HG02763 (cell line): ENCODE measurements at regions not wholly inside any gene's neighbourhood (a gene's known extent, or its start where the extent isn't known, plus 50 kb on each side); places are given as distances from the start of the nearest gene placed in this dataset.

ENCODE experiments used
- ATAC-seq: cut with Tn5 transposase; IDR thresholded peaks from one replicate; pipeline ENCODE4 v1.9.1; 2021; ENCODE audit warnings: mild to moderate bottlenecking, moderate library complexity; ENCODE audit not compliant: unreplicated experiment

DNA sequence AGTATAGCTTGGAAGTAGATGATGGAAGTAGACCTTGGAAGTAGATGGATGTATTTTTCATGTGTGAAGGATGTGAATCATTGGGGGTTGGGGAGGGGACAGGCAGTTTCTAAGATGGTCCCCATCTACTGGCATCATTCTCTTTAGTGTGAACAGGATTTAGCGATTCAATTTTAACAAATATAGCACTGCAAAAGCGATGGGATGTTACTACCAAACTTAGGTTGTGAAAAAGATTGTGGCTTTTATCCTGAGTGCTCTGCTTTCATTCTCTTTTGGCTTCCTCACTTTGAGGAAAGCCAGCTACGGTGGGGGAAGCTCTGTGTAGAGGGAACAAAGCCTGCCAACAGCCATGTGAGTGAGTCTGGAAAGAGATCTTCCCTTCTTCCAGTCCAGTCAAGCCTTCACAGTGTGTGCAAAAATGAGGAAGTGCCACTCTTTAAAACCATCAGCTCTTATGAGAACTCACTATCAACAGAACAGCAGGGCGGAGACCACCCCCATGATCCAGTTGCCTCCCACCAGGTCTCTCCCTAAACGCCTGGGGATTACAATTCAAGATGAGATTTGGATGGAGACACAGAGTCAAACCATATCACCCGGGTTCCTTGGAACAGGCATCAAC is 441.4 kb downstream of the SH3GL2 start:
- ATAC-seq: no peak

DNA sequence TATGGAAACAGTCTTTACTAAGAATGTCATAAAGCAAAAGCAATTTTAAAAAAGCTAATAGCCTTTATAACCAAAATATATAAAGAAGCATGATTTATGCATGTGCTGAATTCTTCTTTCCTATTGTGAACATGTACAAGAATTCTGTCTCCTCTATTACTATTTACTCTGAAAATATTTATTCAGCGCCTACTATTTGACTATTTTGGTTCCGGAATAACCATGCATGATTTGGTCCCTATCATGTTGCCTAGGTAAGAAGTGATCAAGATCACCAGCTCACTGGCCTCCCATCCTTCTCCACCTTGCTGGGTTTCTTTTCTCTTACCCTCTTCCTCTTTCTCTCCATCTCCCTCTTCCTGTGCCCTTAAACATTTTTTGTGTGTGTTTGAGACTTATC is 443.8 kb downstream of the SH3GL2 start:
- no peak for ATAC-seq

DNA sequence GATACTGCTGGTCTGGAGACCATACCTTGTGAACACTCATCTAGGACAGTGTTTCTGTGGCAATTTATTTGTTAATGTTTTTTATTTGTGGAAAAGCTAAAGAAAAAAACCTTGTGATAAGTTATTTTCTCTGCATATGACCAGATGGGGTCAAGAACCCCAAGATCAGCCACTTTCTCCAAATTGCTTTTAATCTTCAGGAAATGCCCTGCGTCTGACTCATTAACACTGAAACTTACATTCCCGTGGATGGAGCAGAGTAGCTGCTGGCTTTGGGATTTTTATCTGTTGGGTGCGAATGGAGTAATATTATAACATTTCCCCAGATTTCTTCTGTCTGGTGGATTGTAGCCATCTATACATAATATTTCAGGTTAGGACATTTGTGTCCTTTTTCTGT is 444.5 kb downstream of the SH3GL2 start:
- ATAC-seq: no peak

DNA sequence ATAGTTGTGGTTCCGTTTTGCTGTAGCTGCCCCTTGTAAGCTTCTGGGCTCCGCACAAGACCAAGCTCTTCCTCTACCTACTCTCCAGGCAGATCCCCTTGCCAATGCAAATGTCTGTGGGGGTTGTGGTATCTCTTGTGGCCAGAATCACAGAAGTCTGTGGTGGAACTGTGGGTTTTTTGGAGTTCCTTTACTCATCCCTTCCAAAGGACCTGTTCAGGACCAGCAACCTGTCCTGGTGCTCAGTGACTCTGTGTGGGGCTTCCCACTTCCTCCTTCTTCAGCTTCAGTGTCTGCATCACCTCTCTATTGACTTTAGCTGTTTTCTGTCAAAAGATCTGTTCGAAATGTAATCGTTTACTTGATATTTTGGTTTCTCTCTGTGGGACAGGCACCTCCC is 441.3 kb upstream of the ADAMTSL1 start:
- no peak for ATAC-seq

DNA sequence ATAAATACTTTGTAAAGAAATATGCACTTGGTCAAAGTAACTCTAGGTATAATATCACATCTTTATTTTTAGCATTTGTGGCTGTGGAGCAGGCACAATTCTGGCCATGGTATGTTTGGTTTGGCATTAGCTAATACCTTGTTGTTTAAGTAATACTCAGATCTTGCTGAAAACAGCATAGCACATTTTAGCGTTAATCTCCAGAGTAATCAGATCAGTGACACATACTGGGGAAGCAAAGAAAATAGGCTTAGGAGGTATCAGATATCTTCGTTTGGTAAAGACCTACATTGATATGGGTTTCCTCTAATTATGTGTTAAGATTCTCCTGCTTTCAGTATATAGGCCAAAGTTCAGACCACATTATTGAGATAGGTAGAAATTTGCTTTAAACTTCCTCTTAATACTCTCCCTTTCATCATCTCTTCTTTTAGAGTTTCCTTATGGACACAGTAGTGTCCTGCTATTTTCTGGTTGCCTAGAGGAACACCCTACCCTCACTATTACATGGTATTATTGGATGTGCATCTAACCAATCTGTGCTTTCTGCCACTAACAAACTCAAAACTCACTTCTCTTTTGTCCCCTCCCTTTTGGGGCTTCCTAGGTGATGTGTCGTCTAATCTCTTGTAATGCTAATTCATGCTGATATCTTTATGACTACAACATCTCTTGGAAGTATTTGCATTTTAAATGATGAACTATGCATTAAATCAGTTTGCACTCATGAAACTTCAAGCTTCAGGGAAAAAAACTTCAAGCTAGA is 437.3 kb upstream of the ADAMTSL1 start:
- ATAC-seq: no peak

DNA sequence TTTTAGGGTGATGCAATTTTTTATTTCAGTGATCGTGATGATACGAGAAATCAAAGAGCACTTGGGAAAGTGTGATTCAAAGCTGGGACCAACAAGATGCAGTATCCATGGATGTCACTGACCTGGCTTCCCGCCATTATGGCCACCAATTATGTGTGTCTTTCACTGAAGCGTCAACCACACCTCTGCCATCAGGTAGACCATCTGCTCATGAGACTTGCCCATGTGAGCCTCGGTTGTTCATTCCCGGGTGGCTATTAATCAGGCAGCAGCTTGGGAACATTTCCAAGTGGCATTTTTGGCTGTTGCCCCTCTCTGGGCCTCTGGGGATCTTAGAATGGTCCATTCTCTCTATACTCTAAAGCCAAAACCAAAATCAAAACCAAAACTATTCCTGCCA is 436.0 kb upstream of the ADAMTSL1 start:
- no peak for ATAC-seq

DNA sequence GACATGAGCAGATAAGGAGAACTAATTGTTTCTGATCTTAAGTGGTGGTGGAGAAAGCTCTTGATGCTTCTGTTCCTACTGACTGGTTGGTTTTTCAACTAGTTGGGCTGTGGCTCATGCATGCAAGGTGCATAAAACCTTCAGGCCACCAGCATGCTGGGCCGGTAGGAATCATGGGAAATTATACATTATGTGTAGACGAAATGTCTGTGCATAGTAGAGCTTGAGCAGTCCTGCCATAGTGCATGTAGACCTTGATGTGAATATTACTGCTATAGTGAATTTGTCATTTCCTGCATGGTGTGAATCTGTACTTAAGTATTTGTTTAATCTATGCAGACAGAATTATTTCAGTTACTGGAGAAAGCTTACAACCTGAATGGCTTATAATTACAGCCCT is 433.6 kb upstream of the ADAMTSL1 start:
- ATAC-seq: no peak

DNA sequence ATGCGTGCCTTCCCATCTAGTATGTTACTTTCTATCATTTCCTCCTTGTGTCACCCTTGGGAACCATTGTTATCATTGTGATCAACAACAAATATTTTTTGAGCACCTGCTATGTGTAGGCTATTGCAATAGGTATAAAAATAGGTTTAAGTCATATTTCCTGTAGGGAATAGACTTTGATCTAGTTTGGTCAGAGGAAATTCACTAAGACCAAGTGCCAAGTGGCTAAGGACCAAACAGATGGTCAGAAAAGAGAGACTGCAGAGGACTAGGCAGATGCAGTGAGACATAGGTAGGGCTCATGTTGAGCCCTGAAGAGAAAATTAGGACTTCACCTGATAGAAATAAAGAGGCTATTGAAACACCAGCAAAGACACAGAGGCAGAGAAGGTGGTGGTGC is 430.0 kb upstream of the ADAMTSL1 start:
- no peak for ATAC-seq

DNA sequence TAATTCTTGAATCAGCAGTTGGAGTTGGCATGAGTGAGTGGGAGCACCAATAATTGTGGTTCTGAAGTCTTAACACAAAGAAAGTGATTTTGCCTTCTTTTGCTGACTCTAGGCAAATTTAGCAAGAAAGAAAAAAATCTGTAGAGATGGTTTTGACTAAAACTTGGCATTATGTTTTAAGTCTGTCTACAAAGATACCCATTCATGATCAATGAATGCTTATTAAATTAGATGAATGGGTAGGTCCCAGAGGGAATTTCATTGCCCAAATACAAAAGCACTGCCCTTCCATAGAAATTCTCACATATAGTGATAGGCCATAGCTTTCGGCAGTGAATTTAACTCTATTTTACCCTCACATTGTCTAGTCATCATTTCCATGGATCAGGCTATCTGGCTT is 428.6 kb upstream of the ADAMTSL1 start:
- no peak for ATAC-seq

DNA sequence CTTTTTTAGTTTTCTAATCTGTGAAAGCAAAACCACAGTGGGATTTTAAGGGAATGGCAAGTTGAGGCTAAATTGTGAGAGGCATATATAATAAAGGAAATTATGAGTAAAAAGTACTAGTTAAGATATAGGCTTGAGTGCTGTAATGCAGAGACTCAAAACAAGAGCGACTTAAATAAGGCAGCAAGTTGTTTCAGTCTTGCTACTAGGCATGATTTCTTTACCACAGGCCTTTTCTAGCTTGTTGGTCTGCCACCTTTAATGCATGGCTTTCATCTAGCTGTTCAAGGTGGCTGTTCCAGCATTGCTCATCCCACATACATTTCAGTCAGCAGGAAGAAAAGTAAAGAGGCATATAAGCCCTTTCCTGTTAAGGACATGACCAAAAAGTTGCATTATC is 427.9 kb upstream of the ADAMTSL1 start:
- ATAC-seq: no peak

DNA sequence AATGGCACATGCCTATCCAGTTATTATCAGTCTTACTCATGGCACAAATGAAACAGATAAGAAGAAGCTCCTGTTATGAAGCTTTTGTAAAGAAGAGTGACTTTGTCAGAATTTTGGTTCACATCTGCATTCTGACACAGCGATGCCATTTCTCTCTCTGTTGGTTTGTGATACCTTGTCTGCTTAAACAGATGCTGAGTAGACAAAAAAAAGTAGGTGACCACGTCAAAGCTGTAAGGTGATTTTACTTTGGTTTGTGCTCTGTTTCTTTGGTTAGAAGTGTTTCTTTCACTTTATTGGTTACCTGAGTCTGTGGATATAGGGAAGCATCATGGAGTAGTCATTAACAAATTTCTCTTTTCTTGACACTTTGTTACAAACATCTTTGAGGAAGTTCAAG is 422.3 kb upstream of the ADAMTSL1 start:
- ATAC-seq: no peak

DNA sequence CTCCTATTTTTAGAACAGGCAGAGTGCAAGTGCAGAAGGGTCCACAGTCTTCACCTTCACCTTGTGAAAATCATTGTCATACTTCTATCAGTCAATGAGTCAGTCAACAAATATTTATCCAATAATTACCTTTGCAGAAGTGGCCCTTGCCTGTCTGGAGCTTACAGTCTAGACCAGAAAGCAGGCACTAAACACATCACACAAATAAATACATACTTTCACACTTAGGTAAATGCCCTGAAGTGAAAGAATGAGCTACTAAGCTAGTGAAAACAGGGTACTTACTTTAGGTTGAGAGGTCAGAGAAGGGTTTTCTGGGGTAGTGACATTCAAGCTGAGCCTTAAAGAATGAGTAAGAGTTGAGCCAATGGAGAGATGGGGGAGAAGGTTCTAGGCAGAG is 421.9 kb upstream of the ADAMTSL1 start:
- ATAC-seq: no peak

DNA sequence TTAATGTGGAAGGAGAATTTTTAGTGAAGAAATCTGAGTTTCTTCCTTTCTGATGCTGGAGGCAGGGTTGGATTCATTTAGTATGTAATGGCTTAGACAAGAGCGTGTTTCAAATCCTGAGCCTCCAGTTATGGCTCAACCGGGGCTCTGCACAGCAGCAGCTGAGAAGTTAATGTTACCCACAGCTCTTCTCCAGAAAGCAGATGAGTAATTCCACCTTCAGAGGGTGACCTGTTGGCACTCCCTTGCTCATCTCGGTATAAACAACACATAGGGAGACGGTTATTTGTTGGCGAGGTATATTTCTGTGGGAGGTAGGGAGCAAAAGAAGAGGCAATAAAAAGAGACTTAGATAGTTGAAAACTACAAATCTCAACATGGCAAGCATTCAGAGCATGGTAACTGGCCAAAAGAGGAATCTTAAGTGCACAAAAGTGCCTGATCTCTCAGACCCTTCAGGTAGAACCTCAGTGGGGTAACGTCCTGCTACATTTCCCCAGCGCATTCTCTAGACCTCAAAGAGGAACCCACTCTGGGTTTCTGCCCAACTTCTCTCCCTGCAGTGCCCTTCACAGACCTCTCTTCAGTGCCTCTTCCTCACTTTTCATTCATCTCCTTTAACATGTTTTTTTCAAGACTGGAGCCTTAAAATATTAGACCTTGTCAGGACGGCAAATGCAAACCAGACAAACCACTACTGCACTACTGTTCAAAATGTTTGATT is 417.5 kb upstream of the ADAMTSL1 start:
- ATAC-seq: no peak

DNA sequence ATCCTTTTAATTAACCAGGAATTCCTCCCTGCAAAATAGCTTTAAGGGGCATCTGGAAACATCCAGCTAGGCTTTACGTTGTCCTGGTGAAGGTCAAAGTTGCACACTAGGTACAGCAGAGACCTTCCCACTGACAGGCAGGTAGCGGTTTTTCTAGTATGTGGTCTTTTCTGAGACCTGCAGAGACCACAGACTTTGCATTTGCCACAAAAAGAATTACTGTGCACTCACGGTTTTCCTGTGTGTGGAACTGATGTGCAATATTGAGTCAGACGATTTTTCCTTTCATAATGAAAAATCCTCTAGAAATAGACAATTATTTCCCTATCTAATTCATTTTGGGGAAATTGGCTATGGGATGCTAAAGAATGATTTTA is 417.0 kb upstream of the ADAMTSL1 start:
- peak; percentile 98 for ATAC-seq

DNA sequence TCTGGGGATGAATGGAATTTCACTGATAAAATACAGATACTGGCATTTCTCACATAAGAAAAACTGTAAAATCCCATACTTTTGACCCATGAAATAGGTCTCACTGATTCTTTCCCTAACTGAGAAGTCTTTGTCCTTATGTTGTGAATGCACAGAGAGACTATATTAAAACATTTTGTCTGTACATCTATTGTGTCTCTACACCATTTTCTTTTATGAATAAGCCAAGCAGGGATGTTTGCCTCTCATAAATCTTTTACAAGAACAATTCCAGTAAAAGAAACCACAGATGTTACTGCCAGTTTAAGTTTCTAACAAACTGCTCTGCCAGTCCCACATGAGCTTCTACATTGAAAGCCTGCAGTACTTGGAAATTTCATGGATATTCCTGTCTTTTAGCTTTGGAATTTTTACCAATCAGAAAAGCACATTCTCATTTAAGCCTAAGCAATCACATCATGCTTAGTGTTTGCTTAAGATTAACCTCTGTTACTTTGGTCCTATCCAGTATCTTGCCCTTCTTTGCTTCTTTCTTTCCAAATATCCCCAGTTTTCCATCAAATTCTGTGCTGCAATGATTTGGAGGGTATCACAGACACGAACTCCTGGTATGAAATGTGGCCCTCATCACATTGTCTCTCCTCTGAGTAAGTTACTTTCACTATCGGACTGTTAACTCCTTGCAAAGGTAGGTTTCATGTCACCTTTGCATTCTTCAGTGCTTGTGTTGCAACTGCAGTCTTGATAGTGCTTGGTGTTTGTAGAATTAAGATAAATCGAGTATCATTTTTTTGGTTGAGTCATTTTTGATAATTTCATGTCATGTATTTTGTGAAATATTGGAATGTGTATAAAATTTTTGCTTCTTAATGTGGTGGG is 415.1 kb upstream of the ADAMTSL1 start:
- ATAC-seq: no peak

DNA sequence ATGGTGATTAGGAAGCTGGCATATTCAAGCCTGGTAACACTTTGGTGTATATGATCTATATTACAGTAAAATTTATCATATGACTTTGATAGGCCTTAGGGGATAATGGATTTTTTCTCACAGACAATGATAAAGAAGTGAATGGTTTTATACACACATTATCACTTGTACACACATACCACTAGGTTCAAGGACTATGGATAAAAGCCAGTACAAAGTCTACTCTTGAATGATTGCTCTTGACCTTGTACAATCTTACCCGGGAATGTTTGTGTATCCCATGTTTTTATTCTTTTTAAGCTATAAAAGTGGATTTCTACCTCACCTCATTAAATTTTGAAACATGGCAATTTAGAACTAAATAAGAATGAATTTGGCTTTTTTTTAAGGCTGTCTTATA is 414.5 kb upstream of the ADAMTSL1 start:
- no peak for ATAC-seq

DNA sequence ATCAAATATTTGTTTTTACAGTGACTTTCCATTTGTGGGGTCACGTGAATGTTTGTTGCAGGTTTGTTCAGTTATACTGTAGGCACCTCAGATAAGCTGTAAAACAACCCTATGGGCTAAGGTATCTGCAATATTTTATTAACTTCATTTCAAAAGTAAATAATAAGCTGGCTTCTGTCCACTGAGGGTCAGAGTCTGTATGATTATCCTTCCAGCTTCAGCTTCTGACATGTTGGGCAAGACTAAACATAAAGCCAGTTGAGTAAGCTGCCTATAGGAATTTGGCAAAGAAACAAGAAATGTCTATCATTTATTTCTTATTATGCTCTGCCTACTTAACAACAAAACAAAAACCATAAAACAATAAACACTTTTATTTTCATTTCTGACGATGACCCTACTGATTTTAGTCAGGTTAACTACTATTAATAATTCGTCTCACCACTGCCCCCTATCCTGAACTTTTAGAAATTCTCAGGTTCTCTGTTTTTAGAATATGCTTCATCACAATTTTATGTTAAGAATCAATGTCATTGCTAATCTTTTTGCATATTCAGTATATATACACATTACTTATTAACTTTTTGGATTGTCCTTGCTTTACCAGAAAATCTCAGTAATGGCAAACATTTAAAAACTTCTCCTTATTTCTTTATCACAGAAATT is 413.6 kb upstream of the ADAMTSL1 start:
- no peak for ATAC-seq

DNA sequence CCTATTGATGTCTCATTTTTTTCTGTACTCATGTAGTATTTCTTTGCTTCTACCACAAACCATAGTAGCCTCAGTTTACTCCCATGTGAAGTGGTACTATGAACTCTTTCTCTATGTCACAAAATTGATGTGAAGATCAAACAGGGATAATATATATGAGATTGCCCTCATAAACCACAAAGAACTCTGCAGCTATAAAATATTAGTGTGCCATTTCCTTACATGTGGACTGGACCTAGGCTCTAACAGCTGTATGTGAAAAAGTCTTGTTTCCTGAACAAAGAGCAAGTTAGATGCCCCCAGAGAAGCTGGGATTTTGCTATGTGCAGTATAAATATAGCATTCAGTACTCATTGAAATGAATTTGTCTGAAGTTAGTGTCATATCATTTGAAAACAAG is 412.6 kb upstream of the ADAMTSL1 start:
- ATAC-seq: no peak

DNA sequence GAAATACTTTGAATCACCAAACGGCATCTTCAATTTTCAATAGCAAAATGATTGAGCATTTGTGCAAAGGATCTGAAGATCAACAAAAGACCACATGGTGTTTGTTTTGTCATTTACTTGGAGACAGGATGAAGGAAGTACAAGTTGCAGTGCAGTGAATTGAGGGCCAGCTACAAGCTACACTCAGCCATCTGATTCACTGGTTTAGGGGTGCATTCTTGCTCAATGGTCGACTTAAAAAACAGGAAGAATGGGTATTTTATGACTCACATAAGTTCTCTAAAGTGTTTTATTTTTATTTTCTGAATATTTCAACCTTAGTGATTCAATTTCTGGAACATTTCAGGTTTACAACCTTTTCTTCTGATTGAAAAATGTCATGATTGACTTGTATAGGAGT is 412.1 kb upstream of the ADAMTSL1 start:
- no peak for ATAC-seq

DNA sequence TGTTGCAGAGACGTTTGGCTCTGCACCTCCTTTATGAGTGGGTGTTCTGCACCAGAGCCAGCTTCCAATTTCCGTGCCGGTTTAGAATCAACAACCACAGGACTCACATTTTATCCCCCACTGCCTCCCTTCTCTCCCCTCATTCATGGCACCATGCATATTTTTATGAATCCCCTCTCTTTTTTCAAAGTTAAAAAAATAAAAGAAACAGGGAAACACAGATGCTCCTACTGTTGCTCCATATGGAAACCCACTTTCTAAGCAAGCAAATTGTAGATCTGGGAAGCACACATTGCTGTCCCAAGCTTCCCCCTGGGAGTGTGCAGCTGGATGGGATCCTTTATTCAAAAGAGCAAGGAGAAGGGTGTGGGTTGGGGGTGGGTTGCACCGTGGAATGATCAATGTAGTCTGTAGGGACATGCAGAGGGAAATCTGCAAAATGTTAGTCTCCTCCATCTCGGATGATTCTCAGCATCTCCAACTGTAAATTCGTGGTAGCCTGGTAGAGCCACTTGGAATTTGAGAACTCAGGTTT is 410.0 kb upstream of the ADAMTSL1 start:
- no peak for ATAC-seq
